ENCODE measurements at regions not wholly inside any gene's neighbourhood (a gene's known extent, or its start where the extent isn't known, plus 50 kb on each side); places are given as distances from the start of the nearest gene placed in this dataset.

GRCh38 chrX:79440336-79440735 lies 73.2 kb upstream of the ITM2A start:
- no peak overlapping the region for H3K4me2 ChIP-seq
- no peaks in the 10 kb centered on the region for H3F3A ChIP-seq (ENCODE audit: low read depth)
- H3K4me3 Mint-ChIP-seq, result no peak overlapping the region
- H2AFZ ChIP-seq (replicated peaks), result no peak overlapping the region
- no peaks in the 10 kb centered on the region for H3K36me3 ChIP-seq
- H4K20me1 ChIP-seq (ENCODE audit: low read depth), result no peaks in the 10 kb centered on the region
- H3K27ac Mint-ChIP-seq, result no peak overlapping the region
- H3K27me3 Mint-ChIP-seq (ENCODE audit: insufficient read depth, low read depth), result no peaks in the 10 kb centered on the region
- TF ChIP-seq CTCF (IDR thresholded peaks at IDR 0.05) (no peak), EZH2 (IDR thresholded peaks at IDR 0.05) (no peak), EZH2phosphoT487 (IDR thresholded peaks at IDR 0.05) (no peak)
- no peak for DNase-seq (ENCODE audit: low spot score)
- H3K4me3 ChIP-seq, result no peak overlapping the region
- H3K9me3 Mint-ChIP-seq, result peaks cover 4% of the 10 kb centered on the region
- no peak overlapping the region for H3K27ac ChIP-seq
- H3K79me2 ChIP-seq (ENCODE audit: low read depth), result no peaks in the 10 kb centered on the region
- no peak overlapping the region for H3K9ac ChIP-seq
- no peaks in the 10 kb centered on the region for H3K27me3 ChIP-seq
- H3K4me1 ChIP-seq, result no peaks in the 10 kb centered on the region
- no peaks in the 10 kb centered on the region for H3K9me3 ChIP-seq (ENCODE audit: low read depth)
- H3K4me1 Mint-ChIP-seq, result no peaks in the 10 kb centered on the region
- no peaks in the 10 kb centered on the region for H3K36me3 Mint-ChIP-seq
